Keratinocyte (primary cell): ENCODE measurements at regions not wholly inside any gene's neighbourhood (a gene's known extent, or its start where the extent isn't known, plus 50 kb on each side); places are given as distances from the start of the nearest gene placed in this dataset.

Experiments used
- DNase-seq: peaks from one replicate; pipeline ENCODE4 v3.0.0-alpha.2; 2011; ENCODE audit warnings: low read depth, missing footprints, low spot score
- FAIRE-seq: peaks from 2 replicates; lab custom pipeline; 2011; peaks lifted over from hg19 to GRCh38; lab: Jason Lieb, UNC
- H2AFZ ChIP-seq: 2 replicates; pipeline ENCODE4 v1.6.0; 2012; ENCODE audit warnings: low read length, control low read depth, inconsistent platforms; ENCODE audit not compliant: control insufficient read depth
- H3K27ac ChIP-seq: 2 replicates; pipeline ENCODE4 v1.5.1; 2011; ENCODE audit warnings: low read length; ENCODE audit not compliant: control insufficient read depth, insufficient read depth
- H3K27me3 ChIP-seq: 3 replicates; pipeline ENCODE4 v1.6.0; 2011; ENCODE audit warnings: low read length; ENCODE audit not compliant: control insufficient read depth, insufficient read depth; ENCODE audit errors: extremely low read depth
- H3K36me3 ChIP-seq, 2 experiments: 2 replicates in 1 of 2; 3 replicates in 1 of 2; pipeline ENCODE4 v1.5.1; 2011; ENCODE audit warnings: low read length in 2 of 2, mild to moderate bottlenecking in 1 of 2; ENCODE audit not compliant: control insufficient read depth in 2 of 2, insufficient read depth in 2 of 2; ENCODE audit errors: extremely low read depth in 1 of 2
- H3K4me1 ChIP-seq: 3 replicates; pipeline ENCODE4 v1.5.1; 2011; ENCODE audit warnings: low read length; ENCODE audit not compliant: control insufficient read depth, insufficient read depth; ENCODE audit errors: extremely low read depth
- H3K4me2 ChIP-seq: 3 replicates; pipeline ENCODE4 v1.6.0; 2011; ENCODE audit warnings: low read depth, low read length; ENCODE audit not compliant: control insufficient read depth, insufficient read depth; ENCODE audit errors: extremely low read depth
- H3K4me3 ChIP-seq, 3 experiments: fragments of 200-600 bp in 1 of 3; sonication (generic) in 1 of 3; 2 replicates in 2 of 3; 3 replicates in 1 of 3; pipeline ENCODE4 v1.5.1; 2011 to 2016; ENCODE audit warnings: low read length in 3 of 3, mild to moderate bottlenecking in 3 of 3, control low read depth in 2 of 3, inconsistent platforms in 1 of 3, low read depth in 1 of 3, mixed read lengths in 1 of 3, mixed run types in 1 of 3, moderate library complexity in 1 of 3; ENCODE audit not compliant: control insufficient read depth in 2 of 3, insufficient read depth in 2 of 3; ENCODE audit errors: extremely low read depth in 1 of 3
- H3K79me2 ChIP-seq: 2 replicates; pipeline ENCODE4 v1.6.0; 2012; ENCODE audit warnings: low read length; ENCODE audit not compliant: control insufficient read depth, insufficient read depth
- H3K9ac ChIP-seq: 3 replicates; pipeline ENCODE4 v1.6.0; 2011; ENCODE audit warnings: low read length; ENCODE audit not compliant: control insufficient read depth, insufficient read depth; ENCODE audit errors: extremely low read depth
- H3K9me1 ChIP-seq: 3 replicates; pipeline ENCODE4 v1.6.0; 2011; ENCODE audit warnings: low read length; ENCODE audit not compliant: control insufficient read depth, insufficient read depth; ENCODE audit errors: extremely low read depth
- H3K9me3 ChIP-seq: 2 replicates; pipeline ENCODE4 v1.5.1; 2012; ENCODE audit warnings: low read depth, low read length; ENCODE audit not compliant: control insufficient read depth
- H4K20me1 ChIP-seq: 3 replicates; pipeline ENCODE4 v1.6.0; 2011; ENCODE audit warnings: low read length; ENCODE audit not compliant: control insufficient read depth, insufficient read depth; ENCODE audit errors: extremely low read depth
- EZH2 ChIP-seq: IDR thresholded peaks from one replicate; pipeline ENCODE4 v1.6.1; 2012; ENCODE audit warnings: inconsistent platforms, mild to moderate bottlenecking, low read length, moderate library complexity
- dilution Hi-C: fragments of 300-500 bp; cut with MboI; formaldehyde crosslinking; loops from one replicate; pipeline ENCODE4 v1.7.0; 2020; ENCODE audit warnings: low sequenced_read_pairs; ENCODE audit not compliant: extremely low pct_ligation_motif_present
- TF ChIP-seq, protein P1 (sequence below), 3 experiments: IDR thresholded peaks in 1 of 3; conservative IDR thresholded peaks in 1 of 3; optimal IDR thresholded peaks in 1 of 3; 2 replicates in 2 of 3; 3 replicates in 1 of 3; pipeline versions ENCODE3 to v1.5.1; 2011; ENCODE audit warnings: low read length in 3 of 3, mild to moderate bottlenecking in 3 of 3, moderate library complexity in 2 of 3, control low read depth in 1 of 3, inconsistent platforms in 1 of 3; ENCODE audit not compliant: insufficient read depth in 2 of 3; ENCODE audit errors: extremely low read depth in 1 of 3

DNA sequence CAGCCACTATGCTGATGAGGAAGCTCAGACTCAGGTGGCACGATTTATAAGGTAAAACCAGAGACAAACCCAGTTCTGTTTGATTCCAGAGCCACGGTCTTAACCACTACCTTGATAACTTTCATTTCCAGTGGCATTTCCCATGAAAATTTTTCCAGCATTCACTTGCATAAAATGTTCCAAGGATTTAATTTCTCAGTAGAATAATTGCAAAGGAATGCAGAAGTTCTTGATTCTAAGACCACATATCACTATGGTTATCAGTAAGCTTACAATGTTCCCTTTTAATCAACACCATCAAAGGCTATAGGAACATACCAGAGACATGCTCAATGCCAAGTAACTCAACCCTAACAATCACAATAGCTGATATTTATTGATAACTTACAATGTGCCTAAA is 306.0 kb upstream of the HS3ST5 start:
- no peaks in the 10 kb centered on the region for H3K9me1 ChIP-seq
- H3K36me3 ChIP-seq, result no peaks in the 10 kb centered on the region
- no peak for FAIRE-seq
- no peaks in the 10 kb centered on the region for H3K79me2 ChIP-seq
- no peaks in the 10 kb centered on the region for H4K20me1 ChIP-seq
- dilution Hi-C loops, result no loop called here
- H3K9me3 ChIP-seq, result no peaks in the 10 kb centered on the region
- H2AFZ ChIP-seq, result no peak overlapping the region
- H3K4me1 ChIP-seq, result no peaks in the 10 kb centered on the region
- H3K4me3 ChIP-seq, result no peak overlapping the region
- DNase-seq, result no peak
- H3K4me2 ChIP-seq, result no peak overlapping the region
- H3K27ac ChIP-seq, result no peak overlapping the region
- H3K27me3 ChIP-seq, result no peaks in the 10 kb centered on the region
- no peak overlapping the region for H3K9ac ChIP-seq
- TF ChIP-seq, protein P1, sequence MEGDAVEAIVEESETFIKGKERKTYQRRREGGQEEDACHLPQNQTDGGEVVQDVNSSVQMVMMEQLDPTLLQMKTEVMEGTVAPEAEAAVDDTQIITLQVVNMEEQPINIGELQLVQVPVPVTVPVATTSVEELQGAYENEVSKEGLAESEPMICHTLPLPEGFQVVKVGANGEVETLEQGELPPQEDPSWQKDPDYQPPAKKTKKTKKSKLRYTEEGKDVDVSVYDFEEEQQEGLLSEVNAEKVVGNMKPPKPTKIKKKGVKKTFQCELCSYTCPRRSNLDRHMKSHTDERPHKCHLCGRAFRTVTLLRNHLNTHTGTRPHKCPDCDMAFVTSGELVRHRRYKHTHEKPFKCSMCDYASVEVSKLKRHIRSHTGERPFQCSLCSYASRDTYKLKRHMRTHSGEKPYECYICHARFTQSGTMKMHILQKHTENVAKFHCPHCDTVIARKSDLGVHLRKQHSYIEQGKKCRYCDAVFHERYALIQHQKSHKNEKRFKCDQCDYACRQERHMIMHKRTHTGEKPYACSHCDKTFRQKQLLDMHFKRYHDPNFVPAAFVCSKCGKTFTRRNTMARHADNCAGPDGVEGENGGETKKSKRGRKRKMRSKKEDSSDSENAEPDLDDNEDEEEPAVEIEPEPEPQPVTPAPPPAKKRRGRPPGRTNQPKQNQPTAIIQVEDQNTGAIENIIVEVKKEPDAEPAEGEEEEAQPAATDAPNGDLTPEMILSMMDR (optimal IDR thresholded peaks at IDR 0.05 in 1 of 3, IDR thresholded peaks at IDR 0.05 in 1 of 3, conservative IDR thresholded peaks at IDR 0.05 in 1 of 3; ENCODE audit: extremely low read depth in 1 of 3, insufficient read depth in 2 of 3, low read length in 3 of 3), result no peak
- no peak for TF ChIP-seq EZH2

DNA sequence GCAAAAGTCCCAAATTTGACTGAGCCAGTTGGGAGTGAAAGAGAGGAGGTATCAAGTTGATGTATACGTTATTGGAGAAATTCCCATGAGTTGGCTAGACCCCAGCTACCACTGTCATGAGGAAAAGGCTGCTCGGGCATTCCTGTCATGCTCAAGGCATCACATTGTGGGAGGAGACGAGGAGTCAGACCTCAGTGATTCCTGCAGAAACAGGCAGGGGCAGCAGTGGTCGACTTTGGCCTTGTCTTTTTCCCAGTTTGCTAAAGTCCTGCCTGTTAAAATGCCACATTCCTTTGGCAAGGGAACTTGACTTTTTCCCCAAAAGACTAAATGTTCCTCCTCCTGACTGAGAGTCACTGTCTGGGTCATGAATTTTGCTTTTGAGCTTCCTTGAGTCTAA is 295.5 kb upstream of the HS3ST5 start:
- H2AFZ ChIP-seq, result no peak overlapping the region
- FAIRE-seq (no peak), DNase-seq (no peak)
- dilution Hi-C loops, result no loop called here
- H3K9ac ChIP-seq, result no peak overlapping the region
- H3K4me1 ChIP-seq, result no peaks in the 10 kb centered on the region
- no peaks in the 10 kb centered on the region for H3K9me1 ChIP-seq
- no peaks in the 10 kb centered on the region for H3K79me2 ChIP-seq
- H3K4me2 ChIP-seq, result no peak overlapping the region
- no peak overlapping the region for H3K27ac ChIP-seq
- no peak for TF ChIP-seq EZH2
- TF ChIP-seq, protein P1 (optimal IDR thresholded peaks at IDR 0.05 in 1 of 3, IDR thresholded peaks at IDR 0.05 in 1 of 3, conservative IDR thresholded peaks at IDR 0.05 in 1 of 3; ENCODE audit: extremely low read depth in 1 of 3, insufficient read depth in 2 of 3, low read length in 3 of 3), result no peak
- H3K36me3 ChIP-seq, result no peaks in the 10 kb centered on the region
- H3K27me3 ChIP-seq, result no peaks in the 10 kb centered on the region
- H3K9me3 ChIP-seq, result no peaks in the 10 kb centered on the region
- no peaks in the 10 kb centered on the region for H4K20me1 ChIP-seq
- H3K4me3 ChIP-seq, result no peak overlapping the region
